GM19023 (cell line): ENCODE measurements at regions not wholly inside any gene's neighbourhood (a gene's known extent, or its start where the extent isn't known, plus 50 kb on each side); places are given as distances from the start of the nearest gene placed in this dataset.

ENCODE experiments used
- ATAC-seq: cut with Tn5 transposase; IDR thresholded peaks from one replicate; pipeline ENCODE4 v1.9.1; 2021; ENCODE audit warnings: mild to moderate bottlenecking, moderate library complexity; ENCODE audit not compliant: unreplicated experiment

DNA sequence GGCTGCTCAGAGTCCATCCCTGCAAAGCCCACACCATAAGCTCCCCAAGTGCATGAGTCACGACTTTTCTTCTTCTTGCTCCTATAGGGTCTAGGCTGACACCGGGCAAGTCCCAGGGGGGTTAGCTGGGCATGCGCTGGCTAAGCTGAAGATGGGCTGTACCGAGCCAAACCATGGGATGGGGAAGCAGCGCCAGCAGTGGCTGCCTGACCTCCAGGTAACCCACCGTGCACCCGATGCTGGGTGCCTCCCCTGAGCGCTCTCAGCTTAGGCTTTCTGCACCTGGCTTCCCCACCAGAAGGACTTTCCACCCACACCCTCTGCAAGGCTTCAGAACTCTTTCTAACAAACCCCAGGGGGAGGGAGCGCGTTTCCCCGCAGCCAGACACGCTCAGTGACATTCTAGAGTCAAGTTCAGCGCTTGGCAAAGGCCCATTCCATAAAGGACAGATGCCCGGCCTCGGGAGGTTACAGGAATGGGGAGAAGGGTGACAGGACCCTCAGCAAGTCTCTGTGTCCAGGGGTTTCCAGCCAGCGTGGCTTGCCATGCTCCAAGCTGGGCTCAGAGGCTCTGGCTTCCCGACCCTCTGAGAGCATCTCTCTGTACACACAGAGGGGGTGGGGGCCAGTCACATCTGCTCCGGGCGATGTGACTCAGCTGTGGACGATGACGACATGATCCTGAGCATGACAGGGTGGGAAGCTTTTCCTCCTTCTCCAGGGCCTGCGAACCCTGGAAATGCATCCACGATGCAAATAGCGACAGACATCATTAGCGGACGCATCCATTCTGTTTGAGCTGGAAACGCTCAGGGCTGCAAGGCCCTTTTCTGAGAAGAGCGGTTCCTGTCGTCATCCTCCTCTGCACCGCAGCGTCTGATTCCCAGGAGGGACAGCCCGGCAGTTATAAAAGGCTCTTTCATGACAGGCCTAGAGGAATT, 107.8 kb downstream of the SIK1 start:
- ATAC-seq = no peak

DNA sequence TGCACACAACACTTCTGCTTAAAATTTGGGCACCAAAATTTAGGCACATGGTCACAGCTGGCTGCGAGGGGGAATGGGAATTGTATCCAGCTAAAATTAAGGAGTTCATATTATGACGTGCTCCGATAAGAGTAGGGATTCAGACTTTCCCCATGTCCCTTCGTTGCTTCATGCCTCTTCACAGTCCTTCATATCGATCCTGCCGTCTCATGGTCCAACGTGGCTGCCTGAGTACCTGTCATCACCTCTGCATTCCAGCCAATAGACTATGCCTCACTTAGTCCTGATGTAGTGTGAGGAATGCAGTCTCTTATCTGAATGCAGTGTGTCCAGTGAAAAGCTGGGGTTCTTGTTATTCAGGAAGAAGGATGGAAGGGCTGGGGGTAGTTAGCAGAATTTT, 108.6 kb downstream of the SIK1 start:
- no peak for ATAC-seq

DNA sequence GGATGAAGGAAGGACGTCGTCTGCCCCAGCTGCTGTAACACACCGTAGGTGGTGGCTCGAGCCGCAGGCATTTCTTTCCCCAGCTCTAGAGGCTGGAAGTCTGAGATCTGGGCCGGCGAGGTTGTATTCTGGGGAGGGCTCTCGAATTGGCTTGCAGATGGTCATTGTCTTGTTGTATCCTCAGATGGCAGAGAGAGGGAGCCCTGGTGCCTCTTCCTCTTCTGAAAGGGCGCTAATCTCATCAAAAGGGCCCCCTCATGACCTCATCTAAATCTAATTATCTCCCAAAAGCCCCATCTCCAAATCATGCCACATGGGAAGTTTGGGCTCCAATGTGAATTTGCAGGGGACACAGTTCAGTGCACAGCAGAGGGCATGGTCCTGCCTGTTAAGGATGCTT, 109.0 kb downstream of the SIK1 start:
- no peak for ATAC-seq

DNA sequence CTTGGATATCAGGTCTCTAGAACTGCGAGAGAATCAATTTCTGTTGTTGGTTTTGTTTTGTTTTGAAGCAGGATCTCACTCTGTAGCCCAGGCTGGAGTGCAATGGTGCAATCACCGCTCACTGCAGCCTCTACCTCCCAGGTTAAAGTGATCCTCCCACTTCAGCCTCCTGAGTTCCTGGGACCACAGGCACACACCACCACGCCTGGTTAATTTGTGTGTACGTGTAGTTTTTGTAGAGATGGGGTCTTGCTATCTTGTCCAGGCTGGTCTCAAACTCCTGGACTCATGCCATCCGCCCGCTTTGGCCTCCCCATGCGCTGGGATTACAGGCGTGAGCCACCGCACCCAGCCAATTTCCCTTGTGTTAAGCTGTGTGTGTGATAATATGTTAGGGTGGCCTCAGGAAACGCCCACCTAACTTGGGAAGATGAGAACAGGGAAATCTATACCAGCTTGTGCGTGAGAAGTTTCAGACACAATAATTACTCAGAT, 109.6 kb downstream of the SIK1 start:
- ATAC-seq = no peak

DNA sequence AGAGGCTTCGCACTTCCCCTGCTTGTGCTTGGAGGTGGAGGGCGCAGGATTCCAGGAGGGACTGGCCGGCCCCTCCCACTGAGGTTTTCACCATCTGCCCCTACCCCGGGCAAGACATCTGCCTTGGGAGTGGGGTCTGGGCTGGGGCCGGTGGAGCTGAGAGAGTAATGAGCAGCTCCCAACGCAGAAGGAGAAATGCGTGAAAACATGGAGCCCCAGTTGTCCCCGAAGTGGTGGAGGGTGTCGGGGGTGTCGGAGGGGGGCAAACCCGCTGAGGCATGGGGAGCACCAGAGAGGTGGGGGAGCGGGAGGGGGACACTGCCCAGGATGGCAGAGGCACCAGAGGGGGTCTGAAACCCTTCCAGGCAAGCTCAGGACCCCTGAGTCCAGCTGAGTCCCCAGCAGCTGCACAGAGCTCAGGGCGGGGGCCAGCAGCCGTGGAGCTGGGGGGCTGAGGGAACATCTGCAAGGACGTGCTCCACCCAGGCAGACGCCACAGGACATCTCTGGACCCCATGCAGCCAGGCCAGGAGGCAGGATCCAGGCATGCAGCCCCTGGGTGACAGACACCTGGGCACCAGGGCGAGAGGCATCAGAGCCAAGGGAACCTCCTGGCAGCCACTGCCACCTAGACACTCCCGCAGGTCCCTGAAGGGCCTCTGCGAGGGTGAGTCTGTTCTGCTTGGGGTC, 110.6 kb downstream of the SIK1 start:
- ATAC-seq = no peak

DNA sequence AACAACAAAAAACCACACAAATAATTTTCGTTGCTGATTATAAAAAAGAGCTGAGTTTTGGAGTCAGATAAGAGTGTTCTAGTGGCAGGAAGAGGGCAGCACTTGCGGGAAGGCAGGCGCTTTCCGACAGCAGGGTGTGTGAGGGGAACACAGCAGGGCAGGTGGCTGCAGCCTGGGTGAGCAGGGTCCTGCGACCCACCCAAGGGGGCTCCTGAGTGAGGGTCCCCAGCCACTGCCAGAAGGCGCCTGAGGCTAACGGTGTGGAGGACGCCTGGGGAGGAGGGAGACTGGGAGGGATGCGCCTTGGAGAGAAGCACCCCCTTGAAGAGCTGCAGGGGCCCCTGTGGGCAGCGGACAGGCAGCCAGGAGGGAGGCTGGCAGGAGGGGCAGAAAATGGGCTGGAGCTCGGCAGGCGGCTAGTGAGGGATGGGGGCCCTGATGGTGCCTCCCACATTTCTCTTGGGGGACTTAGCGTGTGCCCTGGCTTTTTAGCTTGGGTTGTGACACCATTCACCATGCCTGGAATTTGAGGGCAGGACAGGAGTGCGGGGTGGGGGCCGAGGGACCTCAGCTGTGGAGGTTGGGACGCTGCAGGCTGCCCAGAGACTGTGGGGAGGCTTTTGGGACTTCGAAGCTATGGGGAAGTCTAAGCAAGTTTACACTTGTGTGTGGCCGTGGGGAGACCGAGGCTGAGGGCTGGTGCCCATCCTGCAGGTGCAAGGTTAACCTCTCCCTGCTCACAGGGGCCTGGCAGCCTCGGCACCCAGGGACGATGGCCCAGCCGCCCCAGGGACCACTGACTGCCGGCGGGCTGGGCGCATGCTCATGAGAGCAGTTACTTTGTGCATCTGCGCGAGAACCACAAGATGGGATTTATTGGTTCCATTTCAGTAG, 111.4 kb downstream of the SIK1 start:
- ATAC-seq = no peak

DNA sequence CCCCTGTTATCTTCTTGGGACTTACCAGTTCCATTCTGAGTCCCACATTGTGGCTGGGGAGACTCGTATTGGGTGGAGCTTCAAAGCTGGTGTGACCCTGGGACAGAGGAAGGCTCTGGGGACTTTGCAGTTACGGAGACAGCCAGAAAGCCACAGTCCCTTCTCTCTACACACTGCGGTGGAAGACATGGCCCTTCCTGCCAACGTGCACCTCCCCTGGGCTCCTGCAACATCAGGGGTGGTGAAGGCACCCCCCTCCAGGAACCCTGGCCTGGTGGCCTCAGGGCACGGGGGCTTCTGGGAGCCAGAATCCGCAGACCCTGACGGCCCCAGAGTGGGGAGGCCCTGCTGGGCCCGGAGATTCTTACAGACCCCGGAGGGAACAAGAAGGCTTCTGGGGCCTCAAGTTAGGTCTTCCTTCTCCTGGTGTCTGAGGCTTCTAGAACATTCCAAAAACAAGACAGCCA, 113.0 kb downstream of the SIK1 start:
- no peak for ATAC-seq

DNA sequence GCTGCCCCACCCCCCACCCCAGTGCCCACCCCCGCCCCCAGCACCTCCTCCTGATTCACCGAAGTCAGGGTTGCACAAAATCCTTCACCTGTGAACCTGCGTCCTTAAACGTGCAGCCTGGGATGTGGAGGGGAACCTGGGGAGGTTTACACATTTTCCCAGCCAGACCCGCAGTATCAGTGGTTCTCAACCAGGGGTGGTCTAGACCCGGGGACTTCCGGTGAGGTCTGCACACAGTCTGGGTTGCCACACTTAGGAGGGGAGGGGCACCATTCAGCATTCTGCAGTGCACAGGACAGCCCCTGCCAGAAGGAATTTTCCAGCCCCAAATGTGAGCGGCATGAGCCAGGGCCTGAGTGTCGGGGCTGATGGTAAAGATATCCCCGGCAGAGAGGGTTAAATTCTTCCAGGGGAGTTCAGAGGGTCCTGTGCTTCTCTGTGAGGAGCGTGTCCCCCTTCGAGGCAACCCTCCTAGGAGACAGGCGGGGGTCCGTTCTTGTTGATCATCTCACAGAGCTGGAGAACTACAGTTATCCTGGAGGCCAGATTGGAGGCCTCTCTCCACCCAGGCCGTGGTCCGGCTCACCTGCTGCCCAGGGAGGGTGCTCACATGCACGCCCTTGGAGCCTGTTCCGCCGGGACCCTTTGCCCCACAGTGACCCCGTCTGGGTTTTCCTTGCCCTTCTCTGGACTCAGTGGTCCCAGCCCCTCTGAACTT, 113.6 kb downstream of the SIK1 start:
- ATAC-seq = no peak

DNA sequence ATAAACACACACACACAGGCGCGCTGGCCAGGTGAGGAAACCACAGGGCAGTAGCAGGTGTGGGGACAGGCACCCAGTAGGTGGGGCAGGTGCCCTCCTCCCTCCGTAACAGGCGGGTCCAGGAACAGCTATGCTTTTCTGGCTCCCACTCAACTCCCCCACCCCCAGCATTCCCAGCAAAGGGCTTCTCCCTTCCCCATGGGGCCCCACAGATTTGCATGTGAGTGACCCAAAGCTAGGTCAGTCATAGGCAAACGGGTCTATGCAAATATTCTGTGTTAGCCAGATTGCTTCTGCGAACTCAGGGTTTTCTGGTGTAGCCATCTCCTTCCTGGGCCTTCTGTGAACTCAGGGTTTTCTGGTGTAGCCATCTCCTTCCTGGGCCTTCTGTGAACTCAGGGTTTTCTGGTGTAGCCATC, 114.2 kb downstream of the SIK1 start:
- ATAC-seq = no peak

DNA sequence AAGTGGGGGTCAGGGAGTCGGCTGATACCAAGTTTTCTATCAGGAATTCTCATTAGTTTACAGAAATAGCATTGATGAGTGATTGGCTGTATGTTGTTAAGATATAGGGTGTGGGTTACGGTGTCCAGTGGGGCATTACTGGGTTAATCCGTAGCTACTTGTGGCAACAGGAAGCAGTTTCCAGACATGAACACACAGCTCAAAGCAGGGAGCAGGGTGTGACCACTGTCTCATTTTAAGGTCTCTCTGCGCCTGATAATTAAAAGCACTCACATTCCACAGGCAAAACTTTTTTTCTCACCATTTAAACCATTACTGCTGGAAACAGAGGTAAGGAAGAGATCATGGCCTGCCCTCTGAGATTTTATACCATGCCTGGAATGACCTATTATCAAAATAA, 114.9 kb downstream of the SIK1 start:
- ATAC-seq = no peak

DNA sequence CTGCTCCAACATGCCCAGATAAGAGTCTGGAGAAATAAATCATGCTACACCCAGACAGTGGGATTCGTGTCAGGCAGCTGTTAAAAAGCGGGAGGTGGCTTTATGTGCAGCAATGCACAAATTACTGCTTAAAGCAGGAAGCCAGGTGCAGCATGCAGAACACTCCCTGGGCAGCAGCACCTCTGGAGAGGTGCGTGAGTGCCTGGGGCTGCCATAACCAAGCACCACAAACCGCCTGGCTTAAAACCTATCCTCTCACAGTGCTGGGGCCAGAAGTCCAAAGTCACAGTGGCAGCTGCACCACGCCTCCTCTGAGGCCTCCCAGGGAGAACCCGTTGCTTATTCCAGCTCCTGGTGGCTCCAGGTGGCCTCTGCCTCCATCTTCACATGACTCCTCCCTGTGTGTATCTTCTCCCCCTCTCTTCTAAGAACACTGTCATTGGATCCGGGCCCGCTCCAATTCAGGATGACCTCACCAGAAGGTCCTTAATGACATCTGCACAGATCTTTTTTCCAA, 115.6 kb downstream of the SIK1 start:
- no peak for ATAC-seq

DNA sequence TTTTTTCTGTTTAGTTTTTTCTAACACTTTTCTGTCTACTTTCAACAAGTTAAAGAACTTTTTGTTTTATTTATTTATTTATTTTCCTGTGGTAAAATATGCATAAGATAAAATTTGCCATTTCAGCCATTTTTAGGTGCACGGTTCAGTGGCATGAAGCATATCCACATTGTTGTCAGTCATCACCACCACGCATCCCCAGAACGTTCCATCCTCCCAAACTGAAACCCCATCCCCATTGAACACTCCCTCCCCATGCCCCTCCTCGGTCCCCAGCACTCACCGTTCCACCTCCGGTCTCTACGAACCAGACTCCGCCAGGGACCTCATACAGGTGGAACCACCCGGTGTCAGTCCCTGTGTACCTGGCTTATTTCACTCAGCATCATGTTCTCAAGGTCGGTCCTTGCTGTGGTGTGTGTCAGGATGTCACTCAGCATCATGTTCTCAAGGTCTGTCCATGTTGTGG, 118.1 kb downstream of the SIK1 start:
- no peak for ATAC-seq

DNA sequence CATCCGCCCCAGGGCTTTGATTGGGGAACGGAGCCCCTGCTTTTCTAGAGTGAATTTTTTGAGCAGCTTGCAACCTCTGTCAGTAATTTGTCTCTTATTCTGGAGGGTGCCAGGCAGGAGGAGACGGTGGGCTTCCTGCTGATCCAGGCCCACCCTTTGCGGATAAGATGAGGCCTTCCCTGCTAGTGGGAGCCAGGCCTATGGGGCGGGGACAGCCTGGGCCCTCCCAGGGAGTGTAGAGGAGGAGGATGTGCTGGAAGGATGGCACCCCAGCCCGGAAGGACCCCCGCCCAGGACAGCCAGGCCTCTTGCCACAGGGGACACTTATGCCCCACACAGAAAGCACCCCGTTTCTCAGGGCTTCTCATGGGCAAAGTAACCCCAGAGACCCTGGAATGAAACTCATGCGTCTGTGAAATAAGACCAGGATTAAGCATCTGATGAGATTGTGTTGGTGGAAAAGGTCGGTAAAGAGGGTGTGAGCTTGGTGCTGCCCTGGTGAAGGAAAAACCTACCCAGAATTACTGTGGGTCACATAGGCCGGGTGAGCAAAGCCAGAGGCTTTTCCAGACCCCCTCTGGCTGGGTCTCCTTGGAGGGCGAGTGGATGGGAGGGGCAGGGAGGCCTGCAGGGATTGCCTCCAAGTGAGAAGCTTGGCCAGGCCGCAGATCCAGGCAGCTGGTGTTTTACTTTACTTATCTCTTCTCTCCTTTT, 118.7 kb downstream of the SIK1 start:
- no peak for ATAC-seq

DNA sequence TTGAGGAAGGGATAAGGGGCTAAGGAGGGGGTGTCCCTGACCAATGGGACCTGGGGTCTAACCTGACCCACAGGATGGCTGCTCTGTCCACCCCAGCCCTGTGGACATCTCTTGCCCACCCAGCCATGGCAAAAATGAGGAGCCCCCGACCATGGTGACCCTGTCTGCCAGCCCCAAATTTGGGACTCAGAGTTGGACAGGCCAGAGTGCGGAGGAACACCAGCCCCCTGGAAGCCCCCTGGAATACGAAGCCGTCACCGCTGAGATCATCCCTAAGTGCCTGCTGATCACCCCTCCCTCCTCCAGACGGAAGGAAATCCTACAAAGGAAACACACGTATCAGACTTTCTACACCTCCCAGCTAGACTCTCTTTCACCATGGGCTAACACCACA, 119.3 kb downstream of the SIK1 start:
- no peak for ATAC-seq

DNA sequence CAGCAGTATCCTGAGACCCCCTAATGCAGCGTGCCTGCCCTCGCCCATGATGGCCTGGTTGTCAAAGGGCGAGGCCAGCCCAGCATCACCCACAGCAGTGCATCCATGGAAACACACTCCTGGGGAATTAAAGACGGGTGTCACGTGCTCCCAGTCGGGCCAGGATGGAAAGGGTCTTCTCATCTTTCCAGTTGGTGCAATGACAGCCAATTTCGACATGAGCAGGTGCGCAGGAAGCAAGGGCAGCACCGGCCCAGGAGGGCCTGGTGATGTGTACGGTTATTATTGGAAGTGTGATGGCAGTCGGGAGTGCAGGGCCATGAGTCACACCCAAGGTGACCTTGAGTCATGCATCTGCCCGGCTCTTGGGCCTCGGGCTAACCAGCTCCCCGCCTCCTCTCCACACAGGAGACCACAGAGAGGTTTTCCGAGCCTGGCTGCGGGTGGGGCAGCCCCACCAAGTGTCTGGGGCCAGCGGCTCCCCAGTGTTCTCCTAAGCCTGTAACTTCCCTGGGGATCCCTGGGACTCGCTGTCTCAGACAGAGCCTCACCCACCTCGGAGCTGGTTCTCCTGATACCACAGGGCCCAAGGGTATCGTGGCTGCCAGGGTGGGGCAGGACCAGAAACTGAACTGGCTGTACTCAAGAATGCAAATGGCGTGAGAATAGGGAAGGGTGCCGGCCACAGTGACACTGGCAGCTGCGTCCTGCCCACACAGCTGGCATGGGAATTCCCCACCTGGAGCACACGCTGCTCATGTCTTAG, 119.8 kb downstream of the SIK1 start:
- ATAC-seq = no peak

DNA sequence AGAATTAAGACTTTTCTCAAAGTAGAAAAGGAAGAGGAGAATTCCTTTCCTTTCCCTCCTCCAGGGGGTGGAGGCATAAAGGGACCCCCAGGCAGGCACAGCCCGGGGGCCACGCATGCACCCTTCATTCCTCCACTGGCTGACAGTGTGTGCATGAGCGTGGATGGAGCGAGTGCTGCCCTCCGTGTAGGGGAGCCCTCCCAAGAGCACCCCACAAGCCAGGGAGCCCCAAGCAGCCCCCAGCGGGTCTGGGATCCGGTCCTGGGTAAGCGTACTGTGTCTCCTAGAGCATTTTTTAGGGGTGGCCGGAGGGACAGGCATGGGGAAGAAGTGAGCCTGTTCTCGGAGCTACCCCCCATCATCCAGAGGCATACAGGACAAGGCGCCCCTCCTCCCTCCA, 120.5 kb downstream of the SIK1 start:
- ATAC-seq = no peak

DNA sequence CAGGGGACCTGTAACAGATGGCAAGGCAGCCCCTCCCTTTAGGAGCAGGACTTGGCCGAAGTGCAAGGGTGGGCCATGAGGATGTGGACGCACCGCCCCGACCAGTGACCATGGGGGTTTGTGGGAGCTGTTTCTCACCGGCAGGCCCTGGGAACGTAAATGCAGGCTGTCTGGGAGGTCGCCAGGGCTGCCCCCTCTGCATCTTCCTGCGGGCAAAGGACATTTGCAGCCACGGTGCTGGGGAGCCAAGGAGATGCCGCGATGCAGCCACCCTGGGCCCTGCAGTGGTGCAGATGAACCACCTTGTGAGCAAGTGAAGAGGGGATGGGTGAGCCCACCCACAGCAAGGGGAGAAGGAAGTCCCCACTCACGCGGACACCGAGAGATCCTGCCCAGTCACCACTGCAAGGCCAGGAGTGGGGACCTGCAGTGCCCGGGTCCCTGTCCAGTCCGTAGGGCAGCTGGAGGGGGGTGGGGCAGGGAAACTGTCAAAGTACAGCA, 121.1 kb downstream of the SIK1 start:
- ATAC-seq = no peak

DNA sequence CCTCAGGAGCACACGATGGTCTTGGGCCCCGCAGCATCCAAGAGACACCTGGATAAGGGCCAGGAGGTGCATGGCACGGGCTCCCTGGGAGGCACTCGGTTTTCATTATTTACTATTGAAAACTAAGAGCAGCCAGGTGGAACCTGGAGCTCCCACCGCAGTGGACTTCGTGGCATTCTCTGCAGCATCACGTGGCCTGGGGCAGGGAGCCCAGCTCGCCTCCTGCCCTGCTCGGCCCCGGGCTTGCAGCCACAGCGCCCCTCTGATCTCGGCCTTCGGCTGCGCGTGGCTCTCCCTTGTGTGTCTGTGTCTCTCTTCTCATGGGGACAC, 121.6 kb downstream of the SIK1 start:
- ATAC-seq = no peak
